DMS53 treated with DMSO at 0.1 percent for 48 hours (cell line): ENCODE measurements at regions not wholly inside any gene's neighbourhood (a gene's known extent, or its start where the extent isn't known, plus 50 kb on each side); places are given as distances from the start of the nearest gene placed in this dataset.
A peak's percentile ranks its signal among the peaks of the same experiment; 100 is the strongest.

Experiments
- DNase-seq: peaks from one replicate; lab custom pipeline; 2025; ENCODE audit not compliant: unreplicated experiment; lab: John Stamatoyannopoulos, UW

GRCh38 chr1:106185089-106185488 lies 871.4 kb upstream of the PRMT6 start:
- no peak for DNase-seq

DNA sequence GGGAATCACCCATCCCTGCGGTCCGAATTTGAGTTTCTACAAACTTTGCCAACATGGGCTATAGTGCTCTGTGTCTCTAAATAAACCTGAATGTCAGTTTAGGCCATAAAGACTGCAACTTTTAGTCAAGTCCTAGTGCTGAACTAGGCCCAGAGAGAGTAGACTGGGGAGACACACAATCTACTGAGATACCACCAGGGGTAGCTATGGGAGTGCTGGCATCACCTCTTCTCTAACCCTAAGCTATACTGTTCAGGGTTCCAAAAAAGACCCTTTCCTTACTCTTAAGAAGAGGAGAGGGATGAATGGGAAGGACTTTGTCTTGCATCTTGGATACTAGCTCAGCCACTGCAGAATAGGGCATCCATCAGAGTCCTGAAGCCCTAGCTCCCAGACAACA lies 866.7 kb upstream of the PRMT6 start:
- no peak for DNase-seq

DNA sequence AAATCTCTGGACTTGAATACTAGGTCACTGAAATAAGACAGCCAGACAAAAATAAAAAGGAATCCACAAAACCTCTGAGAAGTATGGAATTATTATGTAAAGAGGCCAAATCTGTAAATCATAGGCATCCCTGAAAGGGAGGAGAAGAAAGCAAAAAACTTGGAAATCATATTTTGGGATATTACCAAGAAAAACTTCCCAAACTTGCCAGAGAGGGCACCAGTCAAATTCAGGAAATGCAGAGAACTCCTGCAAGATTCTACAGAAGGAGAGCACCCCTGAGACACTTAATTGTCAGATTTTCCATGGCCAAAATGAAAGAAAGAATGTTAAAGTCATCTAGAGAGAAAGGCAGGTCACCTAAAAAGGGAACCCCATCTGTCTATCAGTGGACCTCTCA lies 862.3 kb upstream of the PRMT6 start:
- no peak for DNase-seq

GRCh38 chr1:106200711-106201110 lies 855.8 kb upstream of the PRMT6 start:
- no peak for DNase-seq

DNA sequence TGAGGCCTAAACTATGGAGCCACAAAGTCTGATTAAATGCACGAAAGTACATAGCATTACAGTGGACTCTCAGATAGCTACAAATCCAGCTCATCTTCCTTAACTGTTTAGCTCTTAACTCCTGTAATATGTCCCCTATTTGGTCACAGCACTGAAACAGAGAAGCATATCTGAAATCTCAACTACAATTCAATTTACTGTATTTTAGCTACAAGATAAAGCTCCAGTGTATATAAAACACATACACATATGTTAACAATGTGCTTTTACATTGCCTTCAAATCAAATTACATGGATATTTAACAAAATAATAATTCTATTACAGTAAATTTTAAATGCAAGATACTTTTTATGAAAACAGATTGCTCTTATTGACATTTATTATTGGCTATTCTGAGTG lies 849.3 kb upstream of the PRMT6 start:
- DNase-seq: no peak

GRCh38 chr1:106217765-106218164 lies 838.7 kb upstream of the PRMT6 start:
- DNase-seq: no peak

GRCh38 chr1:106222403-106222802 lies 834.1 kb upstream of the PRMT6 start:
- no peak for DNase-seq

DNA sequence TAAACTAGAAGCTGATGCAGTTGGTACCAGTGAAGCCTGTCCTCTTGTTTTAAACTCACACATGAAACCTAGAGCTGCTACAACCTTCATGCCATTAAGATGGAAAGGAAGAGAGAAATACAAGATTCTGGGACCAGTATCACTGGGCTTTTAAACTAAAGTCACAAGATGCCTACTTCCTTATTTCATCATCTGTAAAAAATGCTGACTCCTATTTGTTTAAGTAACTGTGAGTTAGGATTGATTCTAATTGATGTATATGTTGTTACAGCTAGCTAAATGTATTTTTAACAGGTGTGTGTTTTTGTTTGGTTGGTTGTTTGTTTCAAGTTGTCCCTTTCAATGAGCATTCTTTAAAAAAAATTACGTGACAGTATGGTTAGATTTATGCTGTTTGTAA lies 833.3 kb upstream of the PRMT6 start:
- no peak for DNase-seq

- DNase-seq: no peak
These were observed 832.0 kb upstream of the PRMT6 start for GRCh38 chr1:106224426-106224825.

DNA sequence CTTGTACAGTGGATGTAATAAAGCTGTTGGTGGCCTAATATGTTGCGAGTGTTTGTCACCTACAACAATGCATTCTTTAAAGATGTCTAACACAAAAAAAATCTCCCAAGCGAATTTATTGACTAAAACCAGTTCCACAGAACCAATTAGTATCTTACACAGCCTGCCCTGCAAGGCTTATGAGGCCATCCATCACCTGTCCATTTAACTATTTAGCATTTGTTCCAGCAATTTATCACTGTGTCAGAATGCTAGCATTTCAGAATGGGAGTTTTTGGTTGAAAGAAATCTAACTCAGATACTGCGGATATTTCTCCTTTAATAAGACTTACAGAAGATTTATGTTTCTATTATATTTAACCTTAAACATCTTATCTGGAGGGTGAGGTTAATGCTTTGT lies 831.1 kb upstream of the PRMT6 start:
- no peak for DNase-seq

DNA sequence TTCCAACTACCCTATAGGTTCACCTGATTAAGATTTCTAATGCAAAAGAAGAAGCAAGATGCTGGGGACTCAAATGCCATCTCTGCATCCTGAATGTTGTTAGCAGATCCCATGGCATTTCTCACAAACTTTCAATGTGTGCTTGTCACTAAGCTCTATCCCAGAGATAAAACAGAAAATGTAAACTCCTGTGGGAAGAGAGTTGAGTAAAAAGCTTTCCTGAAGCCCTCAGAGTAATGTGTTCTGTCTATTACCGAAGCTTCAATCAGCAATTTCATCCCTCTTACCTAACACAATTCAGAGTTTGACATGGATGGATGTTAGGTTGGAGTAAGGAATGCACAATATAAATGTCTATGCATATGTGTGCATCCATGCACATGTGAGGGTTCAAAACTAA lies 829.9 kb upstream of the PRMT6 start:
- no peak for DNase-seq

- no peak for DNase-seq
These were observed 824.3 kb upstream of the PRMT6 start for GRCh38 chr1:106232128-106232527.

DNA sequence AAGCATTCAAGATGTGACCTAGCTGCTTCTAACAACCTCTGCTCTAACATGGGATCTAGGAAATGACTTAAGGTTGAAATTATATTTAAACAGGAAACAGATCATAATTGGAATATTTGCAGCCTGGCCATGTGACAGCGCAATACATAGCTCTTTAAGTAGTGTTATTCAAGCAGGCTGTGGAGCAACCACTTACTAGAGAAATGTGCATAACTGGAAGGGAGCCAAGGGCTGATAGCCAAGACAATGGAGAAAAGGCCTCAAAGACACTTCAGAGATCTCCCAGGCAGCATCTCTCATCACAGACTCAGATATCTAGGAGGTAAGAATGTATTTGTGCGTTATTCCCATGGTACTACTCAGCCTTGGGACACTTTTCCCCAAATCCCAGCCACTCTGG lies 823.0 kb upstream of the PRMT6 start:
- DNase-seq: no peak

GRCh38 chr1:106249365-106249764 lies 807.1 kb upstream of the PRMT6 start:
- DNase-seq: no peak

- no peak for DNase-seq
These were observed 806.7 kb upstream of the PRMT6 start for GRCh38 chr1:106249810-106250209.

GRCh38 chr1:106254748-106255147 lies 801.7 kb upstream of the PRMT6 start:
- no peak for DNase-seq

DNA sequence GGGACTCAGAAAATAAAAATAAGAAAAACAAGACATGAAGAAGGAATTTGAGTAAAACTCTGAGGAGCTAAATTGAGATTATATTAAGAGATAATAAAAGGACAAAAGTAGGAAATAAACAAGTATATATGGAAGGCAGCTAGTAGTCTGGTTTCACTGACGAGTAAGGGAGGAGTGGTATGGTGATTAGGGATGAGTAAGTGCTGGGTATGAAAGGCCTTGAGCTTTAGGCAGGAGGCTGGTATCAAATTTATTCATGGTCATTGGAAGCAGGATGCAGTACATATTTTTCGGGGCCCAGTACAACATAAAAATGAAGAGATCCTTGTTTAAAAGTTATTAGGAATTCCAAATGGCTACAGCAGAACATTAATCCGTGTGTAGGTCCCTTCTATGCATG lies 789.7 kb upstream of the PRMT6 start:
- DNase-seq: no peak

DNA sequence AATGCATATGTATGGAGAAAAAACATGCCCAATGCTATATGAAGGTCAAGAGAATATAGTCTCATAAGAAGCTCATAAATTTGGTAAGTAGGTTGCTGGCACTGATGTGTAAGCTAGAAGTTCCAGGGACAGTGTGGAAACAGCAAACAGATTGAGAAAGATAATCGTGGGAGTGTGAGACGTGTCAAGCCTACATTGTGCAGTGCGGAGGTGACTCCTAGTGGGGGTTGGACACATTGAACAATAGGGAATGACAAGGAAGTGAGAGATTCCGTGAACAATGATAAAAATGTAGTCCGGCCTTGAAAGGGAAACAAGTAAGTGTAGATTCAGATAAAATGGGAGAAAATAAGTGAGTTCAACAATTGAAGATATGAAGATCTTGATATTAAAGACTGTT lies 788.4 kb upstream of the PRMT6 start:
- DNase-seq: peak; percentile 20

DNA sequence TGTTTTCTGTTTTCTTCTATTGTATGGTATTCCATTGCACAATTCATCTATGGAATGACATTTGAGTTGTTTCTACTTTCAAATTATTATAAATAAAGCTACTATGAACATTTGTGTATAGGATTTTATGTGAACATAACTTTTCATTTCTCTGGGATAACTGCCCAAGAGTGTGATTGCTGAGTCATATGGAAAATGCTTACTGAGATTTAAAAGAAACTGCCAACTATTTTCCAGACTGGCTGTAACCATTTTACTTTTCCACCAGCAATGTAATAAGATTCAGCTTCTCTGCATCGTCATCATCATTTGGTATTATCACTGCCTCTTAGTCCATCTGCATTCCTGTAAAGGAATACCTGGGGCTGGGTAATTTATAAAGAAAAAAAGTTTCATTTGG lies 779.6 kb upstream of the PRMT6 start:
- DNase-seq: no peak

- DNase-seq: no peak
These were observed 778.7 kb upstream of the PRMT6 start for GRCh38 chr1:106277786-106278185.

DNA sequence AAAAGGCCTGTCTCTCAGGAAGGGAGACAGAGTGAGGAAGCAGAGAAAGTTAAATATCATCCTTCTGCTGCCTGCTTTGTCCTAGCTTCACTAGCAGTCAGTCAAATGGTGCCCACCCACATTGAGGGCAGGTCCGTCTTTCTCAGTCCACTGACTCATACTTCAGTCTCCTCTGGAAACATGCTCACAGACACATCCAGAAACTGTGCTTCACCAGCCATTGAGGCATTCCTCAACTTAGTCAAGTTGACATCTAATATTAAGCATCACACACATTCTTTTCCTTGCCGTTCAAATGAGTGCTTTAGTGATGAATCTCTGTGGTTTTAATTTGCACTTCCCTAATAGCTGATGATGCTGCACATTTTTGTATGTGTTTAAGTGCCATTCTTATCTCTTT lies 777.8 kb upstream of the PRMT6 start:
- DNase-seq: no peak

- DNase-seq: no peak
These were observed 767.1 kb upstream of the PRMT6 start for GRCh38 chr1:106289265-106289928.

DNA sequence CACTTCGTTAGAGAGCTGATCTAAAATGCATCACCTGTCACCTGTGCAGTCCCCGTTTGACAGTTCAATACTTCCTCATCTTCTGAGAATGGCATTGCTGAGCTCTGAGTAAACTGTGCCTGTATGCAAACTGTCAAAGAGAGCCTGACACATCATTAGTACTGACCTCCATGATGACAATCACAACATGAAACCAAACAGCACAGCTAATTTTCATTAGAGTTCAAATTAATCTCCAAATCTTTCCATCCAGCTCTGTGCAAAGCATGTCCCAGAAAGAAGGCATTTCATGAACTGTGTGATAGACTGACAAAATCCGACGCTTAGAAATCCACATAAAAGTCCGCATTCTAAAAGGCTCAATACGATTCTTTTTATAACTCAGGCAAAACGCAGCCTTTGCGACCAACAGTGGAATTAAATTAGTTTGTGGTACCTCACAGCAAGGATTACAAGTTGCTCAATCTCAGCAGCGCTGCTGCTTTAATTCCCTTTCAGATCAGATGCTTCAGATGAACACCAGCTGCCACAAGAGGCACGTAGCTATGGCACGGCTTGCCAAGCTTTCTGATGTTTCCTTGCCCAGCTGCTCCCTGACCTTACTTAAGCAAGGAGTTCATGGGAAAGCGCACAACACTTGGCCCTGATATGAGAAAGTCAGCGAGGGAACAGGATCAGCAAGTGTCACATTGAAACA lies 765.5 kb upstream of the PRMT6 start:
- DNase-seq: no peak
